Activated naive CD4-positive, alpha-beta T cell treated with anti-CD3 and anti-CD28 coated beads, Interleukin-2, amount 10 ng/mL, durations not matched to agents 7 days and 5 days (primary cell): ENCODE measurements at regions not wholly inside any gene's neighbourhood (a gene's known extent, or its start where the extent isn't known, plus 50 kb on each side); places are given as distances from the start of the nearest gene placed in this dataset.

Experiments
- CTCF ChIA-PET: fragments of 350-600 bp; sonication (Branson Sonifier 250); formaldehyde crosslinking; loops from one replicate; lab custom pipeline; 2021; ENCODE audit warnings: antibody characterized with exemption; lab: Charles Lee
- DNase-seq: peaks from one replicate; pipeline ENCODE4 v3.0.0-alpha.2; 2020
- H3K27ac Mint-ChIP-seq: one replicate; pipeline ENCODE4 v1.8.0; 2021; ENCODE audit warnings: mild to moderate bottlenecking, moderate library complexity, mixed read lengths
- H3K27me3 Mint-ChIP-seq: one replicate; pipeline ENCODE4 v1.8.0; 2021; ENCODE audit warnings: mild to moderate bottlenecking, mixed read lengths
- H3K36me3 Mint-ChIP-seq: one replicate; pipeline ENCODE4 v1.8.0; 2021; ENCODE audit warnings: mixed read lengths
- H3K4me1 Mint-ChIP-seq: one replicate; pipeline ENCODE4 v1.8.0; 2021; ENCODE audit warnings: mixed read lengths
- H3K4me3 Mint-ChIP-seq: one replicate; pipeline ENCODE4 v1.8.0; 2021; ENCODE audit warnings: mild to moderate bottlenecking, moderate library complexity, mixed read lengths
- H3K9me3 Mint-ChIP-seq: one replicate; pipeline ENCODE4 v1.8.0; 2021; ENCODE audit warnings: mixed read lengths

GRCh38 chr21:26756491-26757159 is 88.6 kb downstream of the ADAMTS1 start:
- no peaks in the 10 kb centered on the region for H3K27me3 Mint-ChIP-seq
- no peak overlapping the region for H3K4me3 Mint-ChIP-seq
- H3K36me3 Mint-ChIP-seq: no peaks in the 10 kb centered on the region
- no peak overlapping the region for H3K27ac Mint-ChIP-seq
- no peaks in the 10 kb centered on the region for H3K9me3 Mint-ChIP-seq
- H3K4me1 Mint-ChIP-seq: no peaks in the 10 kb centered on the region
- CTCF ChIA-PET: no interaction called here
- no peak for DNase-seq

GRCh38 chr21:26754853-26755252 is 90.4 kb downstream of the ADAMTS1 start:
- Mint-ChIP-seq H3K36me3 (no peaks in the 10 kb centered on the region), H3K4me1 (no peaks in the 10 kb centered on the region), H3K4me3 (no peak overlapping the region), H3K9me3 (no peaks in the 10 kb centered on the region), H3K27me3 (no peaks in the 10 kb centered on the region), H3K27ac (no peak overlapping the region)
- CTCF ChIA-PET: interaction anchor here (1.1 kb wide), 1 partner anchor 22 kb away, joined by 3 read pairs; no protein-coding TSS in a partner anchor
- no peak for DNase-seq

GRCh38 chr21:26753822-26754221 is 91.4 kb downstream of the ADAMTS1 start:
- Mint-ChIP-seq H3K4me3 (no peak overlapping the region), H3K27ac (no peak overlapping the region), H3K27me3 (no peaks in the 10 kb centered on the region), H3K36me3 (no peaks in the 10 kb centered on the region), H3K9me3 (no peaks in the 10 kb centered on the region), H3K4me1 (no peaks in the 10 kb centered on the region)
- CTCF ChIA-PET: no interaction called here
- no peak for DNase-seq

- H3K4me1 Mint-ChIP-seq: no peaks in the 10 kb centered on the region
- no peak overlapping the region for H3K4me3 Mint-ChIP-seq
- H3K9me3 Mint-ChIP-seq: no peaks in the 10 kb centered on the region
- CTCF ChIA-PET: no interaction called here
- H3K27ac Mint-ChIP-seq: no peak overlapping the region
- H3K36me3 Mint-ChIP-seq: no peaks in the 10 kb centered on the region
- no peaks in the 10 kb centered on the region for H3K27me3 Mint-ChIP-seq
- no peak for DNase-seq
Measured at GRCh38 chr21:26752849-26753248, 92.4 kb downstream of the ADAMTS1 start.

GRCh38 chr21:26751305-26751704 is 93.9 kb downstream of the ADAMTS1 start:
- no peak for DNase-seq
- CTCF ChIA-PET: no interaction called here
- H3K36me3 Mint-ChIP-seq: no peaks in the 10 kb centered on the region
- no peak overlapping the region for H3K27ac Mint-ChIP-seq
- H3K27me3 Mint-ChIP-seq: no peaks in the 10 kb centered on the region
- no peaks in the 10 kb centered on the region for H3K4me1 Mint-ChIP-seq
- no peaks in the 10 kb centered on the region for H3K9me3 Mint-ChIP-seq
- H3K4me3 Mint-ChIP-seq: no peak overlapping the region

- CTCF ChIA-PET: no interaction called here
- Mint-ChIP-seq H3K4me3 (no peak overlapping the region), H3K27me3 (no peaks in the 10 kb centered on the region), H3K27ac (no peak overlapping the region), H3K4me1 (no peaks in the 10 kb centered on the region), H3K36me3 (no peaks in the 10 kb centered on the region), H3K9me3 (no peaks in the 10 kb centered on the region)
- DNase-seq: no peak
Measured at GRCh38 chr21:26748066-26748465, 97.1 kb downstream of the ADAMTS1 start.

- Mint-ChIP-seq H3K27ac (no peak overlapping the region), H3K9me3 (no peaks in the 10 kb centered on the region), H3K4me1 (no peaks in the 10 kb centered on the region), H3K36me3 (no peaks in the 10 kb centered on the region), H3K27me3 (no peaks in the 10 kb centered on the region), H3K4me3 (no peak overlapping the region)
- CTCF ChIA-PET: no interaction called here
- DNase-seq: no peak
Measured at GRCh38 chr21:26747216-26747615, 98.0 kb downstream of the ADAMTS1 start.

GRCh38 chr21:26743524-26743923 is 101.7 kb downstream of the ADAMTS1 start:
- CTCF ChIA-PET: interaction anchor here (0.8 kb wide), 1 partner anchor 28 kb away, joined by 3 read pairs; no protein-coding TSS in a partner anchor
- Mint-ChIP-seq H3K27ac (no peak overlapping the region), H3K36me3 (no peaks in the 10 kb centered on the region)

GRCh38 chr21:26739189-26739588 is 106.0 kb downstream of the ADAMTS1 start:
- no peaks in the 10 kb centered on the region for H3K27me3 Mint-ChIP-seq
- H3K36me3 Mint-ChIP-seq: no peaks in the 10 kb centered on the region
- no peaks in the 10 kb centered on the region for H3K4me1 Mint-ChIP-seq
- H3K4me3 Mint-ChIP-seq: no peak overlapping the region
- no peak for DNase-seq
- no peak overlapping the region for H3K27ac Mint-ChIP-seq
- no peaks in the 10 kb centered on the region for H3K9me3 Mint-ChIP-seq
- CTCF ChIA-PET: no interaction called here

More at GRCh38 chr21:26743524-26743923, 101.7 kb downstream of the ADAMTS1 start:
- no peaks in the 10 kb centered on the region for H3K4me1 Mint-ChIP-seq
- H3K27me3 Mint-ChIP-seq: no peaks in the 10 kb centered on the region
- H3K9me3 Mint-ChIP-seq: no peaks in the 10 kb centered on the region
- no peak overlapping the region for H3K4me3 Mint-ChIP-seq
- no peak for DNase-seq

- no peaks in the 10 kb centered on the region for H3K36me3 Mint-ChIP-seq
Measured at GRCh38 chr21:26736449-26736848, 108.8 kb downstream of the ADAMTS1 start.

GRCh38 chr21:26732432-26733221 is 112.6 kb downstream of the ADAMTS1 start:
- no peaks in the 10 kb centered on the region for H3K9me3 Mint-ChIP-seq
- H3K27me3 Mint-ChIP-seq: no peaks in the 10 kb centered on the region
- DNase-seq: peak; percentile 35
- no peak overlapping the region for H3K27ac Mint-ChIP-seq
- H3K4me3 Mint-ChIP-seq: no peak overlapping the region
- H3K36me3 Mint-ChIP-seq: no peaks in the 10 kb centered on the region
- CTCF ChIA-PET: interaction anchor here (0.8 to 1.3 kb wide), 2 partner anchors 18 to 23 kb away, joined by 3 to 4 read pairs; no protein-coding TSS in a partner anchor
- no peaks in the 10 kb centered on the region for H3K4me1 Mint-ChIP-seq

More at GRCh38 chr21:26736449-26736848, 108.8 kb downstream of the ADAMTS1 start:
- no peak overlapping the region for H3K27ac Mint-ChIP-seq
- no peak overlapping the region for H3K4me3 Mint-ChIP-seq
- H3K4me1 Mint-ChIP-seq: no peaks in the 10 kb centered on the region
- no peak for DNase-seq
- CTCF ChIA-PET: interaction anchor here (1.3 to 2.0 kb wide), 2 partner anchors 10 to 19 kb away, joined by 3 to 4 read pairs; no protein-coding TSS in a partner anchor
- H3K9me3 Mint-ChIP-seq: no peaks in the 10 kb centered on the region
- no peaks in the 10 kb centered on the region for H3K27me3 Mint-ChIP-seq

- H3K4me1 Mint-ChIP-seq: no peaks in the 10 kb centered on the region
- H3K4me3 Mint-ChIP-seq: no peak overlapping the region
- no peaks in the 10 kb centered on the region for H3K9me3 Mint-ChIP-seq
- H3K27me3 Mint-ChIP-seq: no peaks in the 10 kb centered on the region
- no peaks in the 10 kb centered on the region for H3K36me3 Mint-ChIP-seq
- H3K27ac Mint-ChIP-seq: no peak overlapping the region
- DNase-seq: no peak
- CTCF ChIA-PET: no interaction called here
Measured at GRCh38 chr21:26719750-26720149, 125.5 kb downstream of the ADAMTS1 start.

GRCh38 chr21:26717146-26717739 is 128.0 kb downstream of the ADAMTS1 start:
- H3K27ac Mint-ChIP-seq: no peak overlapping the region

GRCh38 chr21:26715878-26716506 is 129.2 kb downstream of the ADAMTS1 start:
- peak; percentile 31 for DNase-seq
- H3K4me1 Mint-ChIP-seq: no peaks in the 10 kb centered on the region
- no peaks in the 10 kb centered on the region for H3K9me3 Mint-ChIP-seq
- H3K27ac Mint-ChIP-seq: no peak overlapping the region
- H3K36me3 Mint-ChIP-seq: no peaks in the 10 kb centered on the region
- H3K4me3 Mint-ChIP-seq: no peak overlapping the region
- H3K27me3 Mint-ChIP-seq: no peaks in the 10 kb centered on the region
- CTCF ChIA-PET: interaction anchor here (0.6 to 1.6 kb wide), 5 partner anchors 18 to 1470 kb away, joined by 3 to 5 read pairs (median 4); no protein-coding TSS in a partner anchor

More at GRCh38 chr21:26717146-26717739, 128.0 kb downstream of the ADAMTS1 start:
- Mint-ChIP-seq H3K27me3 (no peaks in the 10 kb centered on the region), H3K9me3 (no peaks in the 10 kb centered on the region), H3K4me3 (no peak overlapping the region), H3K4me1 (no peaks in the 10 kb centered on the region), H3K36me3 (no peaks in the 10 kb centered on the region)
- CTCF ChIA-PET: interaction anchor here (0.7 to 1.6 kb wide), 5 partner anchors 19 to 1566 kb away, joined by 3 to 10 read pairs (median 3); no protein-coding TSS in a partner anchor
- no peak for DNase-seq
